Kidney (tissue), 13 donors: ENCODE measurements at regions not wholly inside any gene's neighbourhood (a gene's known extent, or its start where the extent isn't known, plus 50 kb on each side); places are given as distances from the start of the nearest gene placed in this dataset.

Experiments
- DNase-seq, 5 donors: peaks; one replicate each; pipeline ENCODE4 v3.0.0-alpha.2; 2013 to 2020
- FAIRE-seq: peaks from 2 replicates; lab custom pipeline; 2012; peaks lifted over from hg19 to GRCh38; lab: Jason Lieb, UNC
- H3K27ac ChIP-seq, 2 donors: one replicate each; pipeline ENCODE4 v1.7.0; 2013; ENCODE audit warnings: low read depth in 2 of 2, low read length in 2 of 2, inconsistent platforms in 1 of 2
- H3K27me3 ChIP-seq: one replicate; pipeline ENCODE4 v1.7.1; 2013; ENCODE audit warnings: low read length, inconsistent platforms; ENCODE audit not compliant: control insufficient read depth, insufficient read depth
- H3K36me3 ChIP-seq, 3 donors: one replicate each; pipeline versions ENCODE4 v1.7.0 to v1.7.1; 2013; ENCODE audit warnings: low read length in 3 of 3, control low read depth in 1 of 3, inconsistent platforms in 1 of 3; ENCODE audit not compliant: insufficient read depth in 3 of 3, control insufficient read depth in 2 of 3
- H3K4me1 ChIP-seq, 3 donors: one replicate each; pipeline versions ENCODE4 v1.7.0 to v1.7.1; 2013; ENCODE audit warnings: low read length in 3 of 3, inconsistent platforms in 1 of 3, low read depth in 1 of 3; ENCODE audit not compliant: control insufficient read depth in 2 of 3, insufficient read depth in 2 of 3
- H3K4me3 ChIP-seq, 3 donors: one replicate each; pipeline versions ENCODE4 v1.7.0 to v1.8.1; 2013; ENCODE audit warnings: low read length in 3 of 3, control low read depth in 1 of 3, inconsistent platforms in 1 of 3
- H3K9ac ChIP-seq, 3 donors: one replicate each; pipeline versions ENCODE4 v1.7.0 to v1.7.1; 2013; ENCODE audit warnings: low read length in 3 of 3, control low read depth in 1 of 3, inconsistent platforms in 1 of 3
- H3K9me3 ChIP-seq, 3 donors: one replicate each; pipeline versions ENCODE4 v1.7.0 to v1.7.1; 2013; ENCODE audit warnings: low read length in 3 of 3, control low read depth in 1 of 3, inconsistent platforms in 1 of 3; ENCODE audit not compliant: control insufficient read depth in 2 of 3, insufficient read depth in 1 of 3
- CTCF ChIP-seq: IDR thresholded peaks from 3 replicates; pipeline ENCODE4 v1.5.1; 2012; ENCODE audit warnings: mild to moderate bottlenecking, moderate library complexity, borderline replicate concordance; ENCODE audit not compliant: insufficient read depth; ENCODE audit errors: extremely low read depth
- intact Hi-C: fragments of 100-400 bp; cut with DNase I; formaldehyde crosslinking; loops from one replicate; pipeline ENCODE4 v1.11.1; 2022
- donor health status: control.
- donor health status: control.
- donor health status: control.
- donor health status: control.
- donor health status: control.
- donor health status: DM: yes; HTN: yes; CAD: no.
- donor health status: Normal renal cell carcinoma (clear cell type).

GRCh38 chr16:52956044-52956443 is 96.7 kb downstream of the CHD9NB start:
- H3K27me3 ChIP-seq: no peaks in the 10 kb centered on the region
- FAIRE-seq: no peak

GRCh38 chr16:52953215-52953614 is 99.5 kb downstream of the CHD9NB start:
- FAIRE-seq (no peak), DNase-seq (no peak)
- Histone ChIP-seq H3K9me3 (no peaks in the 10 kb centered on the region), H3K4me3 (no peak overlapping the region), H3K36me3 (no peaks in the 10 kb centered on the region), H3K4me1 (no peaks in the 10 kb centered on the region), H3K27me3 (no peaks in the 10 kb centered on the region), H3K9ac (no peak overlapping the region), H3K27ac (no peak overlapping the region)
- TF ChIP-seq CTCF: no peak
- intact Hi-C loops: no loop called here

More at GRCh38 chr16:52956044-52956443, 96.7 kb downstream of the CHD9NB start:
- Histone ChIP-seq H3K27ac (no peak overlapping the region), H3K36me3 (no peaks in the 10 kb centered on the region), H3K4me3 (no peak overlapping the region), H3K9ac (no peak overlapping the region), H3K4me1 (no peaks in the 10 kb centered on the region), H3K9me3 (no peaks in the 10 kb centered on the region)
- intact Hi-C loops: no loop called here
- DNase-seq: no peak
- no peak for TF ChIP-seq CTCF

- no peaks in the 10 kb centered on the region for H3K27me3 ChIP-seq
- DNase-seq (no peak), FAIRE-seq (no peak)
- H3K4me1 ChIP-seq: no peaks in the 10 kb centered on the region
- H3K36me3 ChIP-seq: no peaks in the 10 kb centered on the region
- no peaks in the 10 kb centered on the region for H3K9me3 ChIP-seq
- H3K9ac ChIP-seq: no peak overlapping the region
- no peak for TF ChIP-seq CTCF
- intact Hi-C loops: no loop called here
- no peak overlapping the region for H3K27ac ChIP-seq
- H3K4me3 ChIP-seq: no peak overlapping the region
Observed at GRCh38 chr16:52948946-52949345, 103.8 kb downstream of the CHD9NB start.

- Histone ChIP-seq H3K9ac (no peak overlapping the region), H3K27ac (no peak overlapping the region), H3K4me3 (no peak overlapping the region), H3K9me3 (no peaks in the 10 kb centered on the region), H3K36me3 (no peaks in the 10 kb centered on the region), H3K27me3 (no peaks in the 10 kb centered on the region), H3K4me1 (no peaks in the 10 kb centered on the region)
- FAIRE-seq (no peak), DNase-seq (peak in 2 of 5 donors; percentile 2 to 13)
- TF ChIP-seq CTCF: no peak
- intact Hi-C loops: no loop called here
Observed at GRCh38 chr16:52932321-52932720, 120.4 kb downstream of the CHD9NB start.
